ENCODE measurements at regions not wholly inside any gene's neighbourhood (a gene's known extent, or its start where the extent isn't known, plus 50 kb on each side); places are given as distances from the start of the nearest gene placed in this dataset.
A peak's percentile ranks its signal among the peaks of the same experiment; 100 is the strongest.

- H3K4me3 ChIP-seq (ENCODE audit: low read depth in 1 of 3, low read length in 3 of 3), result no peak overlapping the region
- TF ChIP-seq EGR1 (IDR thresholded peaks at IDR 0.05; ENCODE audit: low read depth in 2 of 2), result no peak
- no peak for TF ChIP-seq MAX (IDR thresholded peaks at IDR 0.05)
- no peak for TF ChIP-seq JUND (IDR thresholded peaks at IDR 0.05)
- no peak for TF ChIP-seq ATF3 (IDR thresholded peaks at IDR 0.05)
- TF ChIP-seq YY1 (IDR thresholded peaks at IDR 0.05), result no peak
- no peak for TF ChIP-seq RXRA (IDR thresholded peaks at IDR 0.05)
- no peak for TF ChIP-seq RAD21 (IDR thresholded peaks at IDR 0.05)
- TF ChIP-seq CTCF (IDR thresholded peaks at IDR 0.05; ENCODE audit: low read depth, low read length, missing input control), result no peak
- TF ChIP-seq FOXA2 (IDR thresholded peaks at IDR 0.05), result no peak
- TF ChIP-seq GABPA (IDR thresholded peaks at IDR 0.05 in 1 of 2, conservative IDR thresholded peaks at IDR 0.05 in 1 of 2), result no peak
- TF ChIP-seq ZBTB33 (IDR thresholded peaks at IDR 0.05), result no peak
- no peak for TF ChIP-seq HNF4A (conservative IDR thresholded peaks at IDR 0.05)
- TF ChIP-seq SP1 (IDR thresholded peaks at IDR 0.05), result no peak
- no peak for TF ChIP-seq HNF4G (IDR thresholded peaks at IDR 0.05)
- TF ChIP-seq NR2F2 (IDR thresholded peaks at IDR 0.05), result no peak
- no peaks in the 10 kb centered on the region for H3K9me3 ChIP-seq (ENCODE audit: control insufficient read depth in 4 of 4, low read length in 3 of 4)
- H3K9ac ChIP-seq (ENCODE audit: low read depth in 1 of 2, low read length in 2 of 2), result no peak overlapping the region
- H3K27me3 ChIP-seq (ENCODE audit: control insufficient read depth in 4 of 4, insufficient read depth in 4 of 4, low read length in 3 of 4), result no peaks in the 10 kb centered on the region
- H3K36me3 ChIP-seq (ENCODE audit: control insufficient read depth in 4 of 4, insufficient read depth in 3 of 4, low read depth in 1 of 4, low read length in 3 of 4), result no peaks in the 10 kb centered on the region
- WGBS, result 93% methylated on average over 5 of the region's 5 CpGs
- no peak for DNase-seq (ENCODE audit: low spot score)
- no peak overlapping the region for H3K27ac ChIP-seq (ENCODE audit: low read depth in 1 of 2, low read length in 2 of 2)
- no peaks in the 10 kb centered on the region for H3K4me1 ChIP-seq (ENCODE audit: control insufficient read depth in 4 of 4, insufficient read depth in 4 of 4, low read length in 3 of 4)
These were observed 64.6 kb upstream of the ESX1 start for GRCh38 chrX:104319346-104319745.

GRCh38 chrX:104318330-104319009 is 63.7 kb upstream of the ESX1 start:
- TF ChIP-seq RXRA (IDR thresholded peaks at IDR 0.05) (no peak), REST (IDR thresholded peaks at IDR 0.05) (no peak), FOXA1 (IDR thresholded peaks at IDR 0.05) (no peak), YY1 (IDR thresholded peaks at IDR 0.05) (no peak), JUND (IDR thresholded peaks at IDR 0.05) (peak; percentile 56 to 61), ZBTB33 (IDR thresholded peaks at IDR 0.05) (no peak), HNF4A (conservative IDR thresholded peaks at IDR 0.05) (peak; percentile 90), CTCF (IDR thresholded peaks at IDR 0.05; ENCODE audit: low read depth, low read length, missing input control) (no peak), FOXA2 (IDR thresholded peaks at IDR 0.05) (no peak), HNF4G (IDR thresholded peaks at IDR 0.05) (peak; percentile 67), ATF3 (IDR thresholded peaks at IDR 0.05) (no peak), NR2F2 (IDR thresholded peaks at IDR 0.05) (no peak), GABPA (IDR thresholded peaks at IDR 0.05 in 1 of 2, conservative IDR thresholded peaks at IDR 0.05 in 1 of 2) (peak in 1 of 2 donors; percentile 35), EGR1 (IDR thresholded peaks at IDR 0.05; ENCODE audit: low read depth in 2 of 2) (no peak), TAF1 (conservative IDR thresholded peaks at IDR 0.05) (no peak), SP1 (IDR thresholded peaks at IDR 0.05) (peak; percentile 73)
- H3K27me3 ChIP-seq (ENCODE audit: control insufficient read depth in 4 of 4, insufficient read depth in 4 of 4, low read length in 3 of 4), result no peaks in the 10 kb centered on the region
- 48% methylated on average over 4 of the region's 4 CpGs for WGBS
- H3K9me3 ChIP-seq (ENCODE audit: control insufficient read depth in 4 of 4, low read length in 3 of 4), result no peaks in the 10 kb centered on the region
- no peak overlapping the region for H3K4me3 ChIP-seq (ENCODE audit: low read depth in 1 of 3, low read length in 3 of 3)
- no peaks in the 10 kb centered on the region for H3K4me1 ChIP-seq (ENCODE audit: control insufficient read depth in 4 of 4, insufficient read depth in 4 of 4, low read length in 3 of 4)
- no peak for DNase-seq (ENCODE audit: low spot score)
- no peak overlapping the region for H3K27ac ChIP-seq (ENCODE audit: low read depth in 1 of 2, low read length in 2 of 2)
- H3K36me3 ChIP-seq (ENCODE audit: control insufficient read depth in 4 of 4, insufficient read depth in 3 of 4, low read depth in 1 of 4, low read length in 3 of 4), result no peaks in the 10 kb centered on the region
- H3K9ac ChIP-seq (ENCODE audit: low read depth in 1 of 2, low read length in 2 of 2), result no peak overlapping the region
